ENCODE measurements at regions not wholly inside any gene's neighbourhood (a gene's known extent, or its start where the extent isn't known, plus 50 kb on each side); places are given as distances from the start of the nearest gene placed in this dataset.

GRCh38 chr17:77901481-77901880 lies 57.0 kb upstream of the TNRC6C start:
- no peak overlapping the region for H3K4me3 ChIP-seq (ENCODE audit: low read depth, low read length)
- no peak for DNase-seq (ENCODE audit: low read depth)

- DNase-seq (ENCODE audit: low read depth), result no peak
- no peak overlapping the region for H3K4me3 ChIP-seq (ENCODE audit: low read depth, low read length)
These were observed 53.2 kb upstream of the TNRC6C start for GRCh38 chr17:77905266-77905665.

- no peak overlapping the region for H3K4me3 ChIP-seq (ENCODE audit: low read depth, low read length)
- no peak for DNase-seq (ENCODE audit: low read depth)
These were observed 52.7 kb upstream of the TNRC6C start for GRCh38 chr17:77905766-77906165.

- DNase-seq (ENCODE audit: low read depth), result no peak
- H3K4me3 ChIP-seq (ENCODE audit: low read depth, low read length), result no peak overlapping the region
These were observed 52.1 kb upstream of the TNRC6C start for GRCh38 chr17:77906377-77906871.

GRCh38 chr17:77907497-77908461 lies 50.7 kb upstream of the TNRC6C start:
- no peak for DNase-seq (ENCODE audit: low read depth)
- no peak overlapping the region for H3K4me3 ChIP-seq (ENCODE audit: low read depth, low read length)

- H3K4me3 ChIP-seq (ENCODE audit: low read depth, low read length), result no peak overlapping the region
These were observed 50.0 kb upstream of the TNRC6C start for GRCh38 chr17:77908501-77908900.

More at GRCh38 chr17:77908501-77908900, 50.0 kb upstream of the TNRC6C start:
- DNase-seq (ENCODE audit: low read depth), result no peak

All from skeletal muscle cell (primary cell).